Fibroblast of lung (primary cell): ENCODE measurements at regions not wholly inside any gene's neighbourhood (a gene's known extent, or its start where the extent isn't known, plus 50 kb on each side); places are given as distances from the start of the nearest gene placed in this dataset.

Experiments used
- EZH2 ChIP-seq: IDR thresholded peaks from 2 replicates; pipeline ENCODE4 v1.5.1; 2012; ENCODE audit warnings: low read length, control low read depth, mild to moderate bottlenecking; ENCODE audit errors: missing control alignments
- TF ChIP-seq, protein P1 (sequence below), 2 donors: IDR thresholded peaks in 1 of 2; conservative IDR thresholded peaks in 1 of 2; 1 replicate in 1 of 2; 2 replicates in 1 of 2; pipeline ENCODE4 v1.5.1; 2011 to 2012; ENCODE audit warnings: low read length in 2 of 2, control low read depth in 1 of 2, inconsistent platforms in 1 of 2, low read depth in 1 of 2, mild to moderate bottlenecking in 1 of 2

DNA sequence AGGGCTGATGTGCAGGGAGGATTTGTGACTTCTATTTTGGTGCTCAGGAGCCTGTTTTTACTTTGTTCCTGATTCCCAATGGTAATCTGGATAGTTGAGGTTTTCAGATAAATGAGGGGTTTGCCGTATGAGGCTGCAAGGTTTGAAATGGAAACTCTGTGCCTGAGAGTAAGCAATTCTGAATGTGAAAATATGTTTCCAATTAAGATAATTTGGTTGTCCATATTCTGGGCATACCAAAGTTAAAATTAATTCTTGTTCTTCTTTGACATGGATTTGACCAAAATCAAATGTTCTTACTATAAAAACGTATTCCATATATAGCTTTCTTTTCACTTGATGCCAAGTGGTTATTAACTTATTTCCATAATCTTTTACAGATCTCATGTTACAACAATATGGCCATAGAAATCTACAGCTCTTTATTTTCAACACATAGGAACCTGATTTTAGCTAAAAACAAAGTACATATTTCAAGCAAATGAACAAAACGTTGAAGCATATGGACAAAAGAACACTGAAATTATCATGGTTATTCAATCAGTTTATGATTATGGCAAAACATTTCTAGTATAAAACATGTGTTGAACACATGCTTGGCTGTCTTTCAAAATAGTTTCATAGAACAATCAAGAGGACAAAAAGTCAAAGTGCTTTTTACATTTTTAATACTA is 63.4 kb upstream of the ARHGAP28 start:
- TF ChIP-seq, protein P1, sequence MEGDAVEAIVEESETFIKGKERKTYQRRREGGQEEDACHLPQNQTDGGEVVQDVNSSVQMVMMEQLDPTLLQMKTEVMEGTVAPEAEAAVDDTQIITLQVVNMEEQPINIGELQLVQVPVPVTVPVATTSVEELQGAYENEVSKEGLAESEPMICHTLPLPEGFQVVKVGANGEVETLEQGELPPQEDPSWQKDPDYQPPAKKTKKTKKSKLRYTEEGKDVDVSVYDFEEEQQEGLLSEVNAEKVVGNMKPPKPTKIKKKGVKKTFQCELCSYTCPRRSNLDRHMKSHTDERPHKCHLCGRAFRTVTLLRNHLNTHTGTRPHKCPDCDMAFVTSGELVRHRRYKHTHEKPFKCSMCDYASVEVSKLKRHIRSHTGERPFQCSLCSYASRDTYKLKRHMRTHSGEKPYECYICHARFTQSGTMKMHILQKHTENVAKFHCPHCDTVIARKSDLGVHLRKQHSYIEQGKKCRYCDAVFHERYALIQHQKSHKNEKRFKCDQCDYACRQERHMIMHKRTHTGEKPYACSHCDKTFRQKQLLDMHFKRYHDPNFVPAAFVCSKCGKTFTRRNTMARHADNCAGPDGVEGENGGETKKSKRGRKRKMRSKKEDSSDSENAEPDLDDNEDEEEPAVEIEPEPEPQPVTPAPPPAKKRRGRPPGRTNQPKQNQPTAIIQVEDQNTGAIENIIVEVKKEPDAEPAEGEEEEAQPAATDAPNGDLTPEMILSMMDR (conservative IDR thresholded peaks at IDR 0.05 in 1 of 2, IDR thresholded peaks at IDR 0.05 in 1 of 2; ENCODE audit: low read depth in 1 of 2, low read length in 2 of 2) = no peak
- TF ChIP-seq EZH2 = no peak
